H1 (cell line): ENCODE measurements at regions not wholly inside any gene's neighbourhood (a gene's known extent, or its start where the extent isn't known, plus 50 kb on each side); places are given as distances from the start of the nearest gene placed in this dataset.
"Not testable (repeated sequence)": the region's sequence is repeated elsewhere in the genome, so short reads cannot be mapped to it uniquely, and the experiment has no call there.

Experiments used
- CTCF ChIA-PET: fragments of 300-600 bp; sonication (Branson Sonifier 250); formaldehyde crosslinking; loops from one replicate; lab custom pipeline; 2021; ENCODE audit not compliant: partially characterized antibody; lab: Charles Lee
- POLR2A ChIA-PET: fragments of 300-600 bp; sonication (Branson Sonifier 250); formaldehyde crosslinking; loops from one replicate; lab custom pipeline; 2021; ENCODE audit warnings: inconsistent platforms; ENCODE audit not compliant: partially characterized antibody; lab: Charles Lee
- DNase-seq, 2 experiments: peaks; one replicate each; pipeline versions ENCODE4 v3.0.0 to v3.0.0-alpha.2; 2010 to 2022; ENCODE audit warnings: low spot score in 2 of 2, low read depth in 1 of 2, mixed read lengths in 1 of 2
- FAIRE-seq: peaks from 2 replicates; lab custom pipeline; 2011; peaks lifted over from hg19 to GRCh38; lab: Jason Lieb, UNC
- H2AFZ ChIP-seq: 2 replicates; pipeline ENCODE4 v1.8.1; 2012; ENCODE audit warnings: low read length, inconsistent platforms
- H2AK5ac ChIP-seq: 2 replicates; pipeline ENCODE4 v1.6.1; 2013; ENCODE audit warnings: low read depth, low read length
- H2BK120ac ChIP-seq: replicated peaks from 2 replicates; pipeline ENCODE3; 2013; ENCODE audit warnings: low read depth, low read length, inconsistent platforms
- H2BK12ac ChIP-seq: 2 replicates; pipeline ENCODE4 v1.6.1; 2013; ENCODE audit warnings: low read depth, low read length
- H2BK15ac ChIP-seq: 2 replicates; pipeline ENCODE4 v1.6.1; 2013; ENCODE audit warnings: low read length
- H2BK20ac ChIP-seq: 2 replicates; pipeline ENCODE4 v1.6.1; 2013; ENCODE audit warnings: low read length
- H2BK5ac ChIP-seq: 2 replicates; pipeline ENCODE4 v1.6.1; 2013; ENCODE audit warnings: low read depth, low read length
- H3K14ac ChIP-seq: 2 replicates; pipeline ENCODE4 v1.6.1; 2013; ENCODE audit warnings: inconsistent platforms; ENCODE audit not compliant: insufficient read length
- H3K18ac ChIP-seq: 2 replicates; pipeline ENCODE4 v1.6.1; 2013; ENCODE audit warnings: low read length; ENCODE audit errors: extremely low read depth
- H3K23ac ChIP-seq: 2 replicates; pipeline ENCODE4 v1.6.1; 2013; ENCODE audit warnings: inconsistent platforms; ENCODE audit not compliant: insufficient read length
- H3K23me2 ChIP-seq: 2 replicates; pipeline ENCODE4 v1.6.1; 2013; ENCODE audit warnings: low read depth, low read length
- H3K27ac ChIP-seq: 2 replicates; pipeline ENCODE4 v1.6.1; 2011; ENCODE audit warnings: low read depth, low read length, inconsistent platforms
- H3K27me3 ChIP-seq, 4 experiments: replicated peaks in 1 of 4; 1 replicate in 1 of 4; 2 replicates in 3 of 4; pipeline versions ENCODE4 v1.6.1 to v1.8.1; 2011 to 2013; ENCODE audit warnings: low read length in 3 of 4, mild to moderate bottlenecking in 3 of 4, inconsistent platforms in 2 of 4, mixed read lengths in 2 of 4, moderate library complexity in 1 of 4; ENCODE audit not compliant: control insufficient read depth in 3 of 4, insufficient read depth in 3 of 4; ENCODE audit errors: extremely low read depth in 1 of 4
- H3K36me3 ChIP-seq, 4 experiments: 2 replicates each; pipeline versions ENCODE4 v1.6.1 to v1.8.1; 2011 to 2013; ENCODE audit warnings: mild to moderate bottlenecking in 4 of 4, low read length in 3 of 4, moderate library complexity in 2 of 4, control low read depth in 1 of 4, inconsistent platforms in 1 of 4; ENCODE audit not compliant: insufficient read depth in 4 of 4, control insufficient read depth in 2 of 4
- H3K4ac ChIP-seq: replicated peaks from 2 replicates; pipeline ENCODE3; 2013; ENCODE audit warnings: low read length, low read depth, mixed read lengths, inconsistent platforms; ENCODE audit not compliant: insufficient read length
- H3K4me1 ChIP-seq, 4 experiments: replicated peaks in 1 of 4; 1 replicate in 1 of 4; 2 replicates in 3 of 4; pipeline versions ENCODE4 v1.6.1 to v1.8.1; 2011 to 2013; ENCODE audit warnings: low read length in 3 of 4, inconsistent platforms in 2 of 4, mixed read lengths in 1 of 4; ENCODE audit not compliant: insufficient read depth in 4 of 4, control insufficient read depth in 3 of 4
- H3K4me2 ChIP-seq, 2 experiments: 2 replicates each; pipeline versions ENCODE4 v1.6.1 to v1.8.1; 2011 to 2013; ENCODE audit warnings: low read depth in 2 of 2, low read length in 2 of 2, control low read depth in 1 of 2, inconsistent platforms in 1 of 2, mild to moderate bottlenecking in 1 of 2; ENCODE audit not compliant: insufficient read depth in 1 of 2
- H3K4me3 ChIP-seq, 4 experiments: fragments of 200-600, 300-600 bp in 1 of 4; sonication (generic), shearing (Covaris generic), sonication (Bioruptor Twin) in 1 of 4; 2 replicates each; pipeline versions ENCODE4 v1.5.1 to v1.8.1; 2011 to 2016; ENCODE audit warnings: low read length in 4 of 4, low read depth in 3 of 4, control low read depth in 2 of 4, inconsistent platforms in 2 of 4, mild to moderate bottlenecking in 2 of 4, mixed read lengths in 1 of 4, moderate library complexity in 1 of 4; ENCODE audit not compliant: insufficient read depth in 2 of 4; ENCODE audit errors: extremely low read depth in 1 of 4
- H3K56ac ChIP-seq: replicated peaks from 2 replicates; pipeline ENCODE3; 2013; ENCODE audit warnings: low read depth, mild to moderate bottlenecking, mixed read lengths, low read length, inconsistent platforms; ENCODE audit not compliant: insufficient read length
- H3K79me1 ChIP-seq: 2 replicates; pipeline ENCODE4 v1.6.1; 2013; ENCODE audit warnings: low read depth, low read length, control low read depth
- H3K79me2 ChIP-seq, 2 experiments: 2 replicates each; pipeline versions ENCODE4 v1.6.1 to v1.8.1; 2012 to 2013; ENCODE audit warnings: low read length in 2 of 2, mild to moderate bottlenecking in 2 of 2, inconsistent platforms in 1 of 2; ENCODE audit not compliant: insufficient read depth in 2 of 2, control insufficient read depth in 1 of 2
- H3K9ac ChIP-seq, 4 experiments: replicated peaks in 1 of 4; 1 replicate in 1 of 4; 2 replicates in 3 of 4; pipeline versions ENCODE4 v1.6.1 to v1.8.1; 2011 to 2013; ENCODE audit warnings: low read depth in 3 of 4, low read length in 3 of 4, control low read depth in 2 of 4, mild to moderate bottlenecking in 2 of 4, moderate library complexity in 2 of 4, inconsistent platforms in 1 of 4; ENCODE audit errors: extremely low read depth in 1 of 4
- H3K9me3 ChIP-seq, 2 experiments: 2 replicates each; pipeline versions ENCODE4 v1.6.1 to v1.8.1; 2012 to 2013; ENCODE audit warnings: mild to moderate bottlenecking in 2 of 2, moderate library complexity in 2 of 2, control low read depth in 1 of 2, inconsistent platforms in 1 of 2, low read depth in 1 of 2, low read length in 1 of 2, mixed read lengths in 1 of 2; ENCODE audit not compliant: insufficient read depth in 2 of 2
- H4K20me1 ChIP-seq, 2 experiments: replicated peaks in 1 of 2; 2 replicates each; pipeline versions ENCODE3 to v1.8.1; 2011 to 2013; ENCODE audit warnings: inconsistent platforms in 2 of 2, low read length in 2 of 2, mild to moderate bottlenecking in 1 of 2; ENCODE audit not compliant: insufficient read depth in 2 of 2, control insufficient read depth in 1 of 2
- H4K5ac ChIP-seq: 2 replicates; pipeline ENCODE4 v1.6.1; 2013; ENCODE audit warnings: low read length, low read depth, mixed read lengths, inconsistent platforms; ENCODE audit not compliant: insufficient read length
- H4K8ac ChIP-seq: 2 replicates; pipeline ENCODE4 v1.8.0; 2013; ENCODE audit warnings: mild to moderate bottlenecking, moderate library complexity, low read length, inconsistent platforms; ENCODE audit not compliant: insufficient read depth; ENCODE audit errors: extremely low read depth
- H4K91ac ChIP-seq: replicated peaks from 2 replicates; pipeline ENCODE3; 2013; ENCODE audit warnings: low read length, mixed read lengths, inconsistent platforms; ENCODE audit not compliant: insufficient read length
- WGBS, 2 experiments: shearing (Covaris generic) in 1 of 2; methylation state at CpG; one replicate each; pipeline versions ENCODE4 v1.1.6 to v1.1.7; 2013 to 2015; ENCODE audit warnings: low lambda C conversion rate in 2 of 2, mixed read lengths in 2 of 2, inconsistent platforms in 1 of 2, low coverage in 1 of 2, missing lambda C conversion rate in 1 of 2; ENCODE audit not compliant: insufficient replicate concordance in 2 of 2, insufficient coverage in 1 of 2, insufficient read length in 1 of 2; ENCODE audit errors: extremely low coverage in 1 of 2, missing lambda C conversion rate in 1 of 2; 5-methylcytosine and 5-hydroxymethylcytosine counted together

- H2BK5ac ChIP-seq, H2BK20ac ChIP-seq, H4K8ac ChIP-seq, POLR2A ChIA-PET, H3K9ac ChIP-seq, H3K27ac ChIP-seq, H2AK5ac ChIP-seq, H3K79me2 ChIP-seq, H3K23ac ChIP-seq, H3K4me3 ChIP-seq, H3K36me3 ChIP-seq, H3K4me2 ChIP-seq, CTCF ChIA-PET, H4K91ac ChIP-seq, H3K79me1 ChIP-seq, H3K18ac ChIP-seq, H3K14ac ChIP-seq, H4K20me1 ChIP-seq, H3K27me3 ChIP-seq, H2BK12ac ChIP-seq, H3K4me1 ChIP-seq, H3K4ac ChIP-seq, H2AFZ ChIP-seq, H3K56ac ChIP-seq, FAIRE-seq, DNase-seq, H3K23me2 ChIP-seq, H2BK120ac ChIP-seq, H4K5ac ChIP-seq, H2BK15ac ChIP-seq: not testable (repeated sequence)
- 92% methylated on average over 6 of the region's 6 CpGs; no CpG with 5 or more reads in 1 of the 2 experiments for WGBS, 2 experiments
- peaks cover 12 to 17% of the 10 kb centered on the region in 2 experiments for H3K9me3 ChIP-seq
These were observed 89.5 kb upstream of the COP1 start for GRCh38 chr1:176296602-176297001.
